ENCODE measurements at regions not wholly inside any gene's neighbourhood (a gene's known extent, or its start where the extent isn't known, plus 50 kb on each side); places are given as distances from the start of the nearest gene placed in this dataset.

GRCh38 chr13:33519561-33520467 lies 234.3 kb upstream of the STARD13 start:
- TF ChIP-seq, protein P1, sequence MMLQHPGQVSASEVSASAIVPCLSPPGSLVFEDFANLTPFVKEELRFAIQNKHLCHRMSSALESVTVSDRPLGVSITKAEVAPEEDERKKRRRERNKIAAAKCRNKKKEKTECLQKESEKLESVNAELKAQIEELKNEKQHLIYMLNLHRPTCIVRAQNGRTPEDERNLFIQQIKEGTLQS (IDR thresholded peaks at IDR 0.05) = no peak
- TF ChIP-seq SP1 (IDR thresholded peaks at IDR 0.05) = no peak
- TF ChIP-seq NR2F2 (IDR thresholded peaks at IDR 0.05) = no peak
- TF ChIP-seq, protein P2, sequence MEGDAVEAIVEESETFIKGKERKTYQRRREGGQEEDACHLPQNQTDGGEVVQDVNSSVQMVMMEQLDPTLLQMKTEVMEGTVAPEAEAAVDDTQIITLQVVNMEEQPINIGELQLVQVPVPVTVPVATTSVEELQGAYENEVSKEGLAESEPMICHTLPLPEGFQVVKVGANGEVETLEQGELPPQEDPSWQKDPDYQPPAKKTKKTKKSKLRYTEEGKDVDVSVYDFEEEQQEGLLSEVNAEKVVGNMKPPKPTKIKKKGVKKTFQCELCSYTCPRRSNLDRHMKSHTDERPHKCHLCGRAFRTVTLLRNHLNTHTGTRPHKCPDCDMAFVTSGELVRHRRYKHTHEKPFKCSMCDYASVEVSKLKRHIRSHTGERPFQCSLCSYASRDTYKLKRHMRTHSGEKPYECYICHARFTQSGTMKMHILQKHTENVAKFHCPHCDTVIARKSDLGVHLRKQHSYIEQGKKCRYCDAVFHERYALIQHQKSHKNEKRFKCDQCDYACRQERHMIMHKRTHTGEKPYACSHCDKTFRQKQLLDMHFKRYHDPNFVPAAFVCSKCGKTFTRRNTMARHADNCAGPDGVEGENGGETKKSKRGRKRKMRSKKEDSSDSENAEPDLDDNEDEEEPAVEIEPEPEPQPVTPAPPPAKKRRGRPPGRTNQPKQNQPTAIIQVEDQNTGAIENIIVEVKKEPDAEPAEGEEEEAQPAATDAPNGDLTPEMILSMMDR (IDR thresholded peaks at IDR 0.05; ENCODE audit: low read depth, low read length, missing input control) = no peak
- TF ChIP-seq FOXA1 (IDR thresholded peaks at IDR 0.05) = no peak
- no peak for TF ChIP-seq GABPA (IDR thresholded peaks at IDR 0.05 in 1 of 2, conservative IDR thresholded peaks at IDR 0.05 in 1 of 2)
- no peak for TF ChIP-seq EGR1 (IDR thresholded peaks at IDR 0.05; ENCODE audit: low read depth in 2 of 2)
- TF ChIP-seq RXRA (IDR thresholded peaks at IDR 0.05) = no peak
- TF ChIP-seq, protein P3, sequence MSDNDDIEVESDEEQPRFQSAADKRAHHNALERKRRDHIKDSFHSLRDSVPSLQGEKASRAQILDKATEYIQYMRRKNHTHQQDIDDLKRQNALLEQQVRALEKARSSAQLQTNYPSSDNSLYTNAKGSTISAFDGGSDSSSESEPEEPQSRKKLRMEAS (IDR thresholded peaks at IDR 0.05) = no peak
- no peak for TF ChIP-seq YY1 (IDR thresholded peaks at IDR 0.05)
- TF ChIP-seq TAF1 (conservative IDR thresholded peaks at IDR 0.05) = no peak
- TF ChIP-seq, protein P4, sequence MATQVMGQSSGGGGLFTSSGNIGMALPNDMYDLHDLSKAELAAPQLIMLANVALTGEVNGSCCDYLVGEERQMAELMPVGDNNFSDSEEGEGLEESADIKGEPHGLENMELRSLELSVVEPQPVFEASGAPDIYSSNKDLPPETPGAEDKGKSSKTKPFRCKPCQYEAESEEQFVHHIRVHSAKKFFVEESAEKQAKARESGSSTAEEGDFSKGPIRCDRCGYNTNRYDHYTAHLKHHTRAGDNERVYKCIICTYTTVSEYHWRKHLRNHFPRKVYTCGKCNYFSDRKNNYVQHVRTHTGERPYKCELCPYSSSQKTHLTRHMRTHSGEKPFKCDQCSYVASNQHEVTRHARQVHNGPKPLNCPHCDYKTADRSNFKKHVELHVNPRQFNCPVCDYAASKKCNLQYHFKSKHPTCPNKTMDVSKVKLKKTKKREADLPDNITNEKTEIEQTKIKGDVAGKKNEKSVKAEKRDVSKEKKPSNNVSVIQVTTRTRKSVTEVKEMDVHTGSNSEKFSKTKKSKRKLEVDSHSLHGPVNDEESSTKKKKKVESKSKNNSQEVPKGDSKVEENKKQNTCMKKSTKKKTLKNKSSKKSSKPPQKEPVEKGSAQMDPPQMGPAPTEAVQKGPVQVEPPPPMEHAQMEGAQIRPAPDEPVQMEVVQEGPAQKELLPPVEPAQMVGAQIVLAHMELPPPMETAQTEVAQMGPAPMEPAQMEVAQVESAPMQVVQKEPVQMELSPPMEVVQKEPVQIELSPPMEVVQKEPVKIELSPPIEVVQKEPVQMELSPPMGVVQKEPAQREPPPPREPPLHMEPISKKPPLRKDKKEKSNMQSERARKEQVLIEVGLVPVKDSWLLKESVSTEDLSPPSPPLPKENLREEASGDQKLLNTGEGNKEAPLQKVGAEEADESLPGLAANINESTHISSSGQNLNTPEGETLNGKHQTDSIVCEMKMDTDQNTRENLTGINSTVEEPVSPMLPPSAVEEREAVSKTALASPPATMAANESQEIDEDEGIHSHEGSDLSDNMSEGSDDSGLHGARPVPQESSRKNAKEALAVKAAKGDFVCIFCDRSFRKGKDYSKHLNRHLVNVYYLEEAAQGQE (IDR thresholded peaks at IDR 0.05) = no peak
- no peak for TF ChIP-seq JUND (IDR thresholded peaks at IDR 0.05)
- TF ChIP-seq RAD21 (IDR thresholded peaks at IDR 0.05) = no peak
- TF ChIP-seq FOXA2 (IDR thresholded peaks at IDR 0.05) = no peak
- no peak for DNase-seq (ENCODE audit: low spot score)

DNA sequence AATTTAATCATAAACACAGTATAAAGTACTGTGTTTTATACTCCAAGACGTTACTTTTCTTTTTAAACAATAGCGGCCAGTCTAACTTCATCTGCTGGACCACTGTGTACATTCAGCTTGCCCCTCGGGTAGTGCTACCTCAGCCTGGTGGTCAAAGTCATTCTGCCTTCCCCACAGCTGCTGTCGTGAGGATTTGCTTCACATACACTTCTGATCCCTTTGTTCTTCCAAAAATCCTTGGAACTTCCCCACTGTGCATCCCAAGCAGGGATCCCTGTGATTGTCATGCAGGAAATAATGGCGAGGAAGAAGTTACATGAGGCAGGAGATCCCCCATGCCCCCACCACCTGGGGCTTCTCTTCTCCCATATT lies 234.9 kb upstream of the STARD13 start:
- TF ChIP-seq FOXA2 (IDR thresholded peaks at IDR 0.05) = no peak
- TF ChIP-seq, protein P5, sequence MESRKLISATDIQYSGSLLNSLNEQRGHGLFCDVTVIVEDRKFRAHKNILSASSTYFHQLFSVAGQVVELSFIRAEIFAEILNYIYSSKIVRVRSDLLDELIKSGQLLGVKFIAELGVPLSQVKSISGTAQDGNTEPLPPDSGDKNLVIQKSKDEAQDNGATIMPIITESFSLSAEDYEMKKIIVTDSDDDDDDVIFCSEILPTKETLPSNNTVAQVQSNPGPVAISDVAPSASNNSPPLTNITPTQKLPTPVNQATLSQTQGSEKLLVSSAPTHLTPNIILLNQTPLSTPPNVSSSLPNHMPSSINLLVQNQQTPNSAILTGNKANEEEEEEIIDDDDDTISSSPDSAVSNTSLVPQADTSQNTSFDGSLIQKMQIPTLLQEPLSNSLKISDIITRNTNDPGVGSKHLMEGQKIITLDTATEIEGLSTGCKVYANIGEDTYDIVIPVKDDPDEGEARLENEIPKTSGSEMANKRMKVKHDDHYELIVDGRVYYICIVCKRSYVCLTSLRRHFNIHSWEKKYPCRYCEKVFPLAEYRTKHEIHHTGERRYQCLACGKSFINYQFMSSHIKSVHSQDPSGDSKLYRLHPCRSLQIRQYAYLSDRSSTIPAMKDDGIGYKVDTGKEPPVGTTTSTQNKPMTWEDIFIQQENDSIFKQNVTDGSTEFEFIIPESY (IDR thresholded peaks at IDR 0.05) = no peak
- TF ChIP-seq FOXA1 (IDR thresholded peaks at IDR 0.05) = no peak
- no peak for TF ChIP-seq NR2F2 (IDR thresholded peaks at IDR 0.05)
- TF ChIP-seq, protein P3 (IDR thresholded peaks at IDR 0.05) = no peak
- no peak for TF ChIP-seq TAF1 (conservative IDR thresholded peaks at IDR 0.05)
- TF ChIP-seq, protein P1 (IDR thresholded peaks at IDR 0.05) = no peak
- TF ChIP-seq, protein P4 (IDR thresholded peaks at IDR 0.05) = no peak
- TF ChIP-seq HNF4A (conservative IDR thresholded peaks at IDR 0.05) = no peak
- no peak for TF ChIP-seq JUND (IDR thresholded peaks at IDR 0.05)
- TF ChIP-seq YY1 (IDR thresholded peaks at IDR 0.05) = no peak
- no peak overlapping the region for H3K9ac ChIP-seq (ENCODE audit: low read depth in 1 of 2, low read length in 2 of 2)
- no peak for DNase-seq (ENCODE audit: low spot score)
- no peaks in the 10 kb centered on the region for H3K27me3 ChIP-seq (ENCODE audit: control insufficient read depth in 4 of 4, insufficient read depth in 4 of 4, low read length in 3 of 4)
- 92% methylated on average over 5 of the region's 5 CpGs for WGBS
- no peaks in the 10 kb centered on the region for H3K36me3 ChIP-seq (ENCODE audit: control insufficient read depth in 4 of 4, insufficient read depth in 3 of 4, low read depth in 1 of 4, low read length in 3 of 4)
- no peak overlapping the region for H3K27ac ChIP-seq (ENCODE audit: low read depth in 1 of 2, low read length in 2 of 2)
- no peak overlapping the region for H3K4me3 ChIP-seq (ENCODE audit: low read depth in 1 of 3, low read length in 3 of 3)
- no peaks in the 10 kb centered on the region for H3K9me3 ChIP-seq (ENCODE audit: control insufficient read depth in 4 of 4, low read length in 3 of 4)
- peaks cover 0 to 2% (median under 1%) of the 10 kb centered on the region in 4 donors for H3K4me1 ChIP-seq (ENCODE audit: control insufficient read depth in 4 of 4, insufficient read depth in 4 of 4, low read length in 3 of 4)

More at GRCh38 chr13:33519561-33520467, 234.3 kb upstream of the STARD13 start:
- Histone ChIP-seq H3K9me3 (ENCODE audit: control insufficient read depth in 4 of 4, low read length in 3 of 4) (no peaks in the 10 kb centered on the region), H3K4me1 (ENCODE audit: control insufficient read depth in 4 of 4, insufficient read depth in 4 of 4, low read length in 3 of 4) (peaks cover 0 to 2% (median under 1%) of the 10 kb centered on the region in 4 donors), H3K4me3 (ENCODE audit: low read depth in 1 of 3, low read length in 3 of 3) (no peak overlapping the region), H3K9ac (ENCODE audit: low read depth in 1 of 2, low read length in 2 of 2) (no peak overlapping the region), H3K27ac (ENCODE audit: low read depth in 1 of 2, low read length in 2 of 2) (no peak overlapping the region), H3K36me3 (ENCODE audit: control insufficient read depth in 4 of 4, insufficient read depth in 3 of 4, low read depth in 1 of 4, low read length in 3 of 4) (no peaks in the 10 kb centered on the region), H3K27me3 (ENCODE audit: control insufficient read depth in 4 of 4, insufficient read depth in 4 of 4, low read length in 3 of 4) (no peaks in the 10 kb centered on the region)
- WGBS = 91% methylated on average over 8 of the region's 8 CpGs
